ENCODE measurements at regions not wholly inside any gene's neighbourhood (a gene's known extent, or its start where the extent isn't known, plus 50 kb on each side); places are given as distances from the start of the nearest gene placed in this dataset.

DNA sequence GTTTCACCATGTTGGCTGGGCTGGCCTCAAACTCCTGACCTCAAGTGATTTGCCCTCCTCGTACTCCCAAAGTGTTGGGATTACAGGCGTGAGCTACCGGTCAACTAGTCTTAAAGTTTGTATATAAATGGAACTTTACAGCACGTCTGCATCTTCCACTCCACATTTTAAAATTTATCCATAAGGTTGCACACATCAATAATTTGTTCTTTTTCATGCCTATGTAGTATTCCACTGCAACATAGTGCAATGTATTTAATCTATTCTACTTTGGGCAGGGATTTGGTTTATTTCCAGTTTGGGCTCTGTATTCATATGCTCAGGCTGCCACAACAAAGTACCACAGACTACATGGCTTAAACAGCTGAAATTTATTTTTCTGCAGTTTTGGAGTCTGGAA lies 90.0 kb downstream of the NPTX2 start:
- TF ChIP-seq, protein P1, sequence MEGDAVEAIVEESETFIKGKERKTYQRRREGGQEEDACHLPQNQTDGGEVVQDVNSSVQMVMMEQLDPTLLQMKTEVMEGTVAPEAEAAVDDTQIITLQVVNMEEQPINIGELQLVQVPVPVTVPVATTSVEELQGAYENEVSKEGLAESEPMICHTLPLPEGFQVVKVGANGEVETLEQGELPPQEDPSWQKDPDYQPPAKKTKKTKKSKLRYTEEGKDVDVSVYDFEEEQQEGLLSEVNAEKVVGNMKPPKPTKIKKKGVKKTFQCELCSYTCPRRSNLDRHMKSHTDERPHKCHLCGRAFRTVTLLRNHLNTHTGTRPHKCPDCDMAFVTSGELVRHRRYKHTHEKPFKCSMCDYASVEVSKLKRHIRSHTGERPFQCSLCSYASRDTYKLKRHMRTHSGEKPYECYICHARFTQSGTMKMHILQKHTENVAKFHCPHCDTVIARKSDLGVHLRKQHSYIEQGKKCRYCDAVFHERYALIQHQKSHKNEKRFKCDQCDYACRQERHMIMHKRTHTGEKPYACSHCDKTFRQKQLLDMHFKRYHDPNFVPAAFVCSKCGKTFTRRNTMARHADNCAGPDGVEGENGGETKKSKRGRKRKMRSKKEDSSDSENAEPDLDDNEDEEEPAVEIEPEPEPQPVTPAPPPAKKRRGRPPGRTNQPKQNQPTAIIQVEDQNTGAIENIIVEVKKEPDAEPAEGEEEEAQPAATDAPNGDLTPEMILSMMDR (IDR thresholded peaks at IDR 0.05; ENCODE audit: insufficient read depth, low read length, poor library complexity, severe bottlenecking) = no peak
- TF ChIP-seq EZH2phosphoT487 (conservative IDR thresholded peaks at IDR 0.05; ENCODE audit: low read length) = no peak
- H3K4me2 ChIP-seq (ENCODE audit: low read depth, low read length, poor library complexity, severe bottlenecking) = no peak overlapping the region
- H3K36me3 ChIP-seq (ENCODE audit: low read length) = no peaks in the 10 kb centered on the region
- H3F3A ChIP-seq (ENCODE audit: insufficient read depth) = no peaks in the 10 kb centered on the region
- H3K9me2 ChIP-seq (replicated peaks; ENCODE audit: insufficient read depth, low read length) = no peaks in the 10 kb centered on the region
- H4K20me1 ChIP-seq (ENCODE audit: low read depth, low read length) = no peaks in the 10 kb centered on the region
- no peak overlapping the region for H3K4me3 ChIP-seq (ENCODE audit: insufficient read depth, low read length, poor library complexity, severe bottlenecking)
- no peak overlapping the region for H3K27ac ChIP-seq (ENCODE audit: low read depth, low read length)
- no peaks in the 10 kb centered on the region for H3K79me2 ChIP-seq (ENCODE audit: insufficient read depth, low read length)
- no peak overlapping the region for H3K9ac ChIP-seq (ENCODE audit: low read length)
- no peaks in the 10 kb centered on the region for H3K27me3 ChIP-seq (ENCODE audit: low read length)
- H2AFZ ChIP-seq (ENCODE audit: low read depth, low read length, severe bottlenecking) = no peak overlapping the region
- H3K9me3 ChIP-seq (ENCODE audit: insufficient read depth, low read length) = no peaks in the 10 kb centered on the region

DNA sequence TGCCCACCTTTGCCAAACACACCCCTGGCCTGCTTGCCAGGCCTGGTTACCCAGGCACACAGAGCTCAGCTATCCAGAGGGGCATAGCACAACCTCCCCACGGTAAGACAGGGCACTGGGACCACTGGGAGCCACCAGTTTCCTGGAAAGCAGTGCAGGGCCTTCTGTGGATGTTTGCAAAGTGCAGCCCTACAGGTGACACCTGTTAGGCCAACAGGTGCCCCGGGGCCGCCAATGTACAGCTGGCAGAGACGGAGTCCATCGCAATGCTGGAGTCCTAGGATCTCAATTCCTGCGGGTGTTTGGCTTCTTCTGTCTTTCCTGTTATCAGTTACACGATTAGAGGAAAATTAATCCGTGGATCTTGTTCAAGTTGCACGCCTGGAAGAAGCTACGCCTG lies 94.9 kb downstream of the NPTX2 start:
- Histone ChIP-seq H4K20me1 (ENCODE audit: low read depth, low read length) (no peaks in the 10 kb centered on the region), H3K79me2 (ENCODE audit: insufficient read depth, low read length) (no peaks in the 10 kb centered on the region), H3K27ac (ENCODE audit: low read depth, low read length) (no peak overlapping the region), H3K4me3 (ENCODE audit: insufficient read depth, low read length, poor library complexity, severe bottlenecking) (no peak overlapping the region), H3F3A (ENCODE audit: insufficient read depth) (no peaks in the 10 kb centered on the region), H3K4me2 (ENCODE audit: low read depth, low read length, poor library complexity, severe bottlenecking) (no peak overlapping the region), H3K27me3 (ENCODE audit: low read length) (no peaks in the 10 kb centered on the region), H3K9me3 (ENCODE audit: insufficient read depth, low read length) (no peaks in the 10 kb centered on the region), H2AFZ (ENCODE audit: low read depth, low read length, severe bottlenecking) (no peak overlapping the region), H3K9me2 (replicated peaks; ENCODE audit: insufficient read depth, low read length) (no peaks in the 10 kb centered on the region), H3K9ac (ENCODE audit: low read length) (no peak overlapping the region), H3K36me3 (ENCODE audit: low read length) (no peaks in the 10 kb centered on the region)
- TF ChIP-seq EZH2phosphoT487 (conservative IDR thresholded peaks at IDR 0.05; ENCODE audit: low read length) = no peak
- TF ChIP-seq, protein P1 (IDR thresholded peaks at IDR 0.05; ENCODE audit: insufficient read depth, low read length, poor library complexity, severe bottlenecking) = no peak

- Histone ChIP-seq H3F3A (ENCODE audit: insufficient read depth) (no peaks in the 10 kb centered on the region), H3K9me2 (replicated peaks; ENCODE audit: insufficient read depth, low read length) (no peaks in the 10 kb centered on the region), H3K27ac (ENCODE audit: low read depth, low read length) (no peak overlapping the region), H2AFZ (ENCODE audit: low read depth, low read length, severe bottlenecking) (no peak overlapping the region), H3K36me3 (ENCODE audit: low read length) (no peaks in the 10 kb centered on the region), H3K9ac (ENCODE audit: low read length) (no peak overlapping the region), H3K4me3 (ENCODE audit: insufficient read depth, low read length, poor library complexity, severe bottlenecking) (no peak overlapping the region), H3K9me3 (ENCODE audit: insufficient read depth, low read length) (no peaks in the 10 kb centered on the region), H4K20me1 (ENCODE audit: low read depth, low read length) (no peaks in the 10 kb centered on the region), H3K27me3 (ENCODE audit: low read length) (no peaks in the 10 kb centered on the region), H3K79me2 (ENCODE audit: insufficient read depth, low read length) (no peaks in the 10 kb centered on the region), H3K4me2 (ENCODE audit: low read depth, low read length, poor library complexity, severe bottlenecking) (no peak overlapping the region)
- TF ChIP-seq, protein P1 (IDR thresholded peaks at IDR 0.05; ENCODE audit: insufficient read depth, low read length, poor library complexity, severe bottlenecking) = no peak
Observed at GRCh38 chr7:98713165-98713810, 96.2 kb downstream of the NPTX2 start.

Data from SU-DHL-6 (cell line).